ENCODE measurements at regions not wholly inside any gene's neighbourhood (a gene's known extent, or its start where the extent isn't known, plus 50 kb on each side); places are given as distances from the start of the nearest gene placed in this dataset.

DNA sequence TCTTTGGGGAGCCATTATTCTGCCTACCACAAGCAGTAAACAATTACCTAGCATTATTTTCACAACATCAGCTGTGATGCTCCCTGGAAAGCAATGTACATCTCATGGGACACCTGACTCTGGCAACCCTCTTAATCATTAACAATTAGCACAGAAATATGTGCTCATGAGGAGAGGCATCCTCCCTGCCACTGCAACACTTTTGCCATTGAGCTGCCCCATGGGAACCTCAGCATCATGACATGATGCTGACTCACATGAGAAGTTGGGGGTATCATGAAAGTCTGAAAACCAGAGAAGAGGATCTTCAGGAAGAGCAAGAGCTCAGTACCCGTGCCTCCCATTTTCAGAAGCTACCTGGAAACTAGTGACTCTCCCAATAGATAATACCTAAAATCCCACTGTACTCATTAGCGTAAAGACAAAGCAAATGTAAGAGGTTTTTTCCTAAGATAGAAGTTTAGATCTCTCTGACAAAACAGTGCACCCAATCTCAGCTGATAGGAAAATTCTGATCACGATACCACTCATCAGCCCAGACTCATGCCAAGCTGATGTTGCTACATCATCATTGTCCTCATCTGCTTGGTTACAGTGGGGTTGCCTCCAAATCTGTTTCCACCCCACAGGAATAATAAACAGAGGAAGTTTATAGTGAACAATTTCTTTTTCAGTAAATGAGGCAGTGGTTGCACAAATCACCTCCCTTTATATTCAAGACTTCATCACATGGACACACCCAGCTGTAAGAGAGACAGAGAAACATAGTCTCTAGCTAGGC lies 244.5 kb downstream of the NR2F1-AS1 start:
- TF ChIP-seq, protein P1, sequence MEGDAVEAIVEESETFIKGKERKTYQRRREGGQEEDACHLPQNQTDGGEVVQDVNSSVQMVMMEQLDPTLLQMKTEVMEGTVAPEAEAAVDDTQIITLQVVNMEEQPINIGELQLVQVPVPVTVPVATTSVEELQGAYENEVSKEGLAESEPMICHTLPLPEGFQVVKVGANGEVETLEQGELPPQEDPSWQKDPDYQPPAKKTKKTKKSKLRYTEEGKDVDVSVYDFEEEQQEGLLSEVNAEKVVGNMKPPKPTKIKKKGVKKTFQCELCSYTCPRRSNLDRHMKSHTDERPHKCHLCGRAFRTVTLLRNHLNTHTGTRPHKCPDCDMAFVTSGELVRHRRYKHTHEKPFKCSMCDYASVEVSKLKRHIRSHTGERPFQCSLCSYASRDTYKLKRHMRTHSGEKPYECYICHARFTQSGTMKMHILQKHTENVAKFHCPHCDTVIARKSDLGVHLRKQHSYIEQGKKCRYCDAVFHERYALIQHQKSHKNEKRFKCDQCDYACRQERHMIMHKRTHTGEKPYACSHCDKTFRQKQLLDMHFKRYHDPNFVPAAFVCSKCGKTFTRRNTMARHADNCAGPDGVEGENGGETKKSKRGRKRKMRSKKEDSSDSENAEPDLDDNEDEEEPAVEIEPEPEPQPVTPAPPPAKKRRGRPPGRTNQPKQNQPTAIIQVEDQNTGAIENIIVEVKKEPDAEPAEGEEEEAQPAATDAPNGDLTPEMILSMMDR (IDR thresholded peaks at IDR 0.05; ENCODE audit: control insufficient read depth, insufficient read depth, low read depth, low read length, missing control alignments) = no peak
- no peak overlapping the region for H3K4me3 ChIP-seq (ENCODE audit: control insufficient read depth, low read depth, low read length)

DNA sequence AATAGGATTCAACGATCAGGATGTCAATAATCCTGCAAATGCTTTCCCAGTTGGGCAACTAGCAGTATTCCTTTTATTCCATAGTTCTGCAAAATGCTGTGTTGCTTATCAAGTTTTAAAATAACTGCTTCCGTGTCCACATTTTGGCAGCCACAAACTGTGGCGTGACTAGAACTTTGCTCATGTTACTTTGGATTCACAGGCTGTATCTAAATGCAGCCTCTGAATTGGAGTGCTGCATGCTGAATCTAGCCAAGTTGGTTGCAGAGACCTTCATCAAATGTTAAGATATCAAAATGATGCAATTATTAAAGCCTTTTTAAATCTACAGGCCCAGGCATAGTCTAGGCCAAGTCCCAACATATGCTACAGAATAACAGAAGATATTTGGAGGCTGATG lies 249.2 kb downstream of the NR2F1-AS1 start:
- TF ChIP-seq, protein P1 (IDR thresholded peaks at IDR 0.05; ENCODE audit: control insufficient read depth, insufficient read depth, low read depth, low read length, missing control alignments) = no peak
- no peak overlapping the region for H3K4me3 ChIP-seq (ENCODE audit: control insufficient read depth, low read depth, low read length)
- no peak for DNase-seq (ENCODE audit: low read depth)

More for the DNA sequence above, 244.5 kb downstream of the NR2F1-AS1 start:
- no peak for DNase-seq (ENCODE audit: low read depth)

DNA sequence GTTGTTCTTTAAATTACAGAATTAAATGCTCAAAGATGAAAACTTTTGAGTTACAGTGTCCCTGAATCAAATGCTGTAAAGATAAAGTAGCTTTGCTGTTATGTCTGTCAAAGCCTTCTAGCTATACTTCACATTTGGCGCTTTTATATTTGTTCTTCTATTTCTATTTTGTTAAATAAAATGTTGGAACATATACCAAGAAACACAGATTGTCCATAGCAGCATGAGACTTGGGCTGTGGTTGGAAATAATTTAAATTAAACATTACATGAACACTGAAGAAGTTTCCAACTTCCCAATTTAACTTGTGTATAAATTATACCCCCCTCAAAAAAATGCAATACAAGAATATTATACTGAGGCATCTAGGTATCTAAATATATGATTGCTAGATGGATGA lies 249.8 kb downstream of the NR2F1-AS1 start:
- DNase-seq (ENCODE audit: low read depth) = no peak
- TF ChIP-seq, protein P1 (IDR thresholded peaks at IDR 0.05; ENCODE audit: control insufficient read depth, insufficient read depth, low read depth, low read length, missing control alignments) = no peak

DNA sequence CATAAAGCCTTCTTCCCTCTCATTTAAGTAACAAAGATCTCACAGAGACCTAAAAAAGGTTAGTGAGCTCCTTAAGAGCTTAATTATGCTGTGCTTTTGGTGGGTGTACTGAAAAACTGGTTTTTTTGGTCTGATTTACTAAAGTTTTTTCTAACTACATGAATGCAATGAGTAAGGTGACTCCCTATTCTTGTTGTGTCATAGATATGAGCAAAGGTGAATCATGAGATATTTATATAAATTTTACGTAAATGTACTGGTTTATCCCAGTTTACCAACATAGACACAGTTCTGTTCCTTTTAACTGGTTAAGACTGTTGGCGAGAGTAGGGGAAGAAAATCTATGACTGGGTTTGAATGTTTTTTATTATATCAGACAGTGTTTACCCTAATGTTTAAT lies 250.5 kb downstream of the NR2F1-AS1 start:
- TF ChIP-seq, protein P1 (IDR thresholded peaks at IDR 0.05; ENCODE audit: control insufficient read depth, insufficient read depth, low read depth, low read length, missing control alignments) = no peak
- no peak overlapping the region for H3K4me3 ChIP-seq (ENCODE audit: control insufficient read depth, low read depth, low read length)
- no peak for DNase-seq (ENCODE audit: low read depth)

More for the DNA sequence above, 249.8 kb downstream of the NR2F1-AS1 start:
- no peak overlapping the region for H3K4me3 ChIP-seq (ENCODE audit: control insufficient read depth, low read depth, low read length)

DNA sequence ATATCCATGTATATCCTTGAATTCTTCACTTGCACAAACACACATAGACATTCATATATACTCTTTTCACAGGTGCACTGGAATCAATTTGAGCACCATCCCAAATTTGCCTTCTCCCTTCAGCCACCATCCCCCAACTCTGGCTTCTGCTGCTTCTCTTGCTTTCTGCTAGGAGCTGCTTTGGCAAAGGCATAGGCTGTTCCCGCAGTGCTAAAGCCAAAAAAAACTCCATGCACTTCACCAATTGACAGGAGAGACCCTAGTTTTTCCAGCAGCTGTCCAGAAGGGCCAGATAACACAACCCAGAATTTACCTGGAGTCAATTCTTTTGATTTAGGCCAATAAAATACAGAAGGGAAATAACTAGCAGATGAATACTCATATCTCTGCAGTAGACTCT lies 251.3 kb downstream of the NR2F1-AS1 start:
- DNase-seq (ENCODE audit: low read depth) = no peak
- TF ChIP-seq, protein P1 (IDR thresholded peaks at IDR 0.05; ENCODE audit: control insufficient read depth, insufficient read depth, low read depth, low read length, missing control alignments) = no peak
- H3K4me3 ChIP-seq (ENCODE audit: control insufficient read depth, low read depth, low read length) = no peak overlapping the region

DNA sequence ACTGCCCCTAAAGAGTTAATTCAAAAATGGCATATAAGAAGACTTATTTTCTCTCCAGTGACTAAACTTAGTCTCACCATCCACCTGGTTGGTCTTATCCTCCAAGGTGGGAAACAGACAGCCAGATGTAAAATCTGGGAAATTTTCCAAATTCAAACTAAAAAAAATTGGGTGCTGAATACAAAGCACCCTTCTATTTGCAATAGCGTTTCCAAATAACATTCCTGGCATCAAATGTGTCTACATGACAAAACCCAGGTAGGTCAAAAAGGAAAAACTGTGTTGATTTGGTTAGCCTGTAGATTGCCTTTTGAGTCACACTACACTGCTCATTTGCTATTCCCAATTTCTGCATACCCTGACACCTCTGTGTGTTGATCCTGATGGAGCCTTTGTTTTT lies 252.2 kb downstream of the NR2F1-AS1 start:
- H3K4me3 ChIP-seq (ENCODE audit: control insufficient read depth, low read depth, low read length) = no peak overlapping the region
- no peak for DNase-seq (ENCODE audit: low read depth)
- TF ChIP-seq, protein P1 (IDR thresholded peaks at IDR 0.05; ENCODE audit: control insufficient read depth, insufficient read depth, low read depth, low read length, missing control alignments) = no peak

Data from AG09309 (cell line).